ENCODE measurements at regions not wholly inside any gene's neighbourhood (a gene's known extent, or its start where the extent isn't known, plus 50 kb on each side); places are given as distances from the start of the nearest gene placed in this dataset.
A peak's percentile ranks its signal among the peaks of the same experiment; 100 is the strongest.

GRCh38 chr7:26011039-26011696 is 140.8 kb upstream of the NFE2L3 start:
- DNase-seq = no peak

GRCh38 chr7:26013551-26014083 is 138.4 kb upstream of the NFE2L3 start:
- no peak for DNase-seq

- DNase-seq = no peak
These were observed 129.0 kb upstream of the NFE2L3 start for GRCh38 chr7:26022982-26023381.

- DNase-seq = no peak
These were observed 122.1 kb upstream of the NFE2L3 start for GRCh38 chr7:26029911-26030310.

GRCh38 chr7:26034391-26034790 is 117.6 kb upstream of the NFE2L3 start:
- no peak for DNase-seq

GRCh38 chr7:26035552-26035951 is 116.4 kb upstream of the NFE2L3 start:
- DNase-seq = no peak

GRCh38 chr7:26036092-26036491 is 115.9 kb upstream of the NFE2L3 start:
- DNase-seq = no peak

GRCh38 chr7:26038201-26038990 is 113.6 kb upstream of the NFE2L3 start:
- no peak for DNase-seq

- no peak for DNase-seq
These were observed 111.9 kb upstream of the NFE2L3 start for GRCh38 chr7:26040085-26040484.

GRCh38 chr7:26042237-26042636 is 109.8 kb upstream of the NFE2L3 start:
- DNase-seq = no peak

- no peak for DNase-seq
These were observed 108.2 kb upstream of the NFE2L3 start for GRCh38 chr7:26043801-26044200.

GRCh38 chr7:26044320-26044719 is 107.7 kb upstream of the NFE2L3 start:
- DNase-seq = no peak

GRCh38 chr7:26046150-26046549 is 105.8 kb upstream of the NFE2L3 start:
- no peak for DNase-seq

GRCh38 chr7:26046878-26047277 is 105.1 kb upstream of the NFE2L3 start:
- no peak for DNase-seq

GRCh38 chr7:26048663-26049062 is 103.3 kb upstream of the NFE2L3 start:
- no peak for DNase-seq

GRCh38 chr7:26049081-26049480 is 102.9 kb upstream of the NFE2L3 start:
- DNase-seq = no peak

- DNase-seq = no peak
These were observed 101.0 kb upstream of the NFE2L3 start for GRCh38 chr7:26051021-26051420.

GRCh38 chr7:26052706-26053105 is 99.3 kb upstream of the NFE2L3 start:
- DNase-seq = no peak

GRCh38 chr7:26054386-26054785 is 97.6 kb upstream of the NFE2L3 start:
- no peak for DNase-seq

- no peak for DNase-seq
These were observed 96.8 kb upstream of the NFE2L3 start for GRCh38 chr7:26055241-26055640.

- no peak for DNase-seq
These were observed 91.0 kb upstream of the NFE2L3 start for GRCh38 chr7:26060733-26061677.

GRCh38 chr7:26061678-26062603 is 90.1 kb upstream of the NFE2L3 start:
- peak; percentile 66 for DNase-seq
